HPDE6-E6E7 (cell line): ENCODE measurements at regions not wholly inside any gene's neighbourhood (a gene's known extent, or its start where the extent isn't known, plus 50 kb on each side); places are given as distances from the start of the nearest gene placed in this dataset.

Experiments used
- DNase-seq: peaks from one replicate; pipeline ENCODE4 v3.0.0; 2011; ENCODE audit warnings: missing footprints; ENCODE audit errors: extremely low spot score

GRCh38 chr11:115775846-115776245, 271.6 kb upstream of the CADM1 start:
- DNase-seq, result no peak

DNA sequence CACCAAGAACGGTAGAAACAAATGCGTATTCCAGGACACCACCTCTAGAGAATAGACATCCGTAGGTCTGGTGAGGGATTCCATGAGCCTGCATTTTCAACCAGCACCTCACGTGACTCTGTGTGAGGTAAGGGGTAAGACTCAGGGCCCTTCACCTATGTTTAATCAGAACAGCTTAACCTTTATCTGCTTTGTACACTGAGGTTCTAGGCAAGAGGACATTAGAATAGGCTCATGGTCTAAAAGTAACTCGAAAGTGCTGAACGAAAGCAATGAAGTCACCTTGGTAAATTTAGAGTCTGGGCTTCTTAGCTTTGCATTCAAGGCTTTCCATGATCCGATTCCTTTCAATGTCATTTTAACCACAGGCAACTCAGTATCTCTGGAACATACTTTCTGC, 270.5 kb upstream of the CADM1 start:
- no peak for DNase-seq

DNA sequence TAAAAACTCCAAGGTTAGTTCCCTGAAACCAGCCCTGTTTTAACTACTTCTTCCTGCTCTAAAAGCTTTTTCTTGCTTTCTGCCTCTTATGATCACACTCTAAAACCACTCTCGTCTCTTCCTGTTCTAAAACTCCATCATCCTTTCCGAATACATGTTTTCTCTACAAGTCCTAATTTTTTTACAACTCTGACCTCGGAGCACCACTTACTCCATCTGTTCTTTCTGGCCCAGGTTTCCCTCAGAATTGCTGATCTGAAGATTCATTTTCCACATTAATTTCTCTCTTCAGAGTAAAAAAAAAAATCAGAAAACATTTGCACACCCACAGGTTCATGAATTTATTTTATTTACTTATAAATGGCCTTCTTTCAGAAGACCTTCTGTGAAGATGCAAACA, 265.7 kb upstream of the CADM1 start:
- no peak for DNase-seq

DNA sequence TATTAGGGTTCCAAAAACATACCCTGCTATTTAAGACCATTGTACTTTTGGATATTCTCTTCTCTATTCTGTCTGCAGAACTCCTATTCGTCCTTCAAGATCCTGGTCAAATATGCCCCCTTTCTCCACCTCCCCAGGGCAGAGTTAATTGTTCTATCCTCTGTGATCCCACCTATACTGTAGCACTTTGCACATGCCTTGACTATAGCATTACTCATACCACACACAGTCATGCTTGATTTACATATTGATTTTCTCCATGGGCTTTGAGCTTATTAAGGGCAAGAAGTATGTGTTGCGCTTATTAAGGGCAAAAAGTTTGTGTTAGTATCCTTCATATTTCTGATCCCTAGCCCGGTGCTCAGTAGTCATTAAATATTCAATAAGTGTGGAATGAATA, 263.7 kb upstream of the CADM1 start:
- DNase-seq, result no peak

GRCh38 chr11:115767047-115767802, 263.0 kb upstream of the CADM1 start:
- no peak for DNase-seq

DNA sequence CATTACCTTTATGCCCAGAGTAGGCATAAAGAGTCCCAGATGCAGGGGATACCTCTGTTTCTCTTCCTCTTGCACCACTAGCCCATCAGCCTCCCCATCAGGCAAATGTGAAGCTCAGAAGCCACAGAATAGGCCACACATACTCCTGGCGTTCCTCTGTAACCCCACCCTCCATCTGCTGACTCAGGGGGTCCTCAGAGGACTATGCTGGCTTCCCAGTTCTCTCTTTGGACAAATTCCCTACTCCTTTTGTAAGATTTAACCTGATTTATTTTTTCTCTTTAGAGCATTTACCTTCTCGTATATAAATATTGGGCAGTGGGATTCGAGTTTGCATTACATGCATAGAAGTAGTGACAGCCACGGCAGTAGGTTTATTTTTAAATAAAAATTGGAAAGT, 262.3 kb upstream of the CADM1 start:
- no peak for DNase-seq

DNA sequence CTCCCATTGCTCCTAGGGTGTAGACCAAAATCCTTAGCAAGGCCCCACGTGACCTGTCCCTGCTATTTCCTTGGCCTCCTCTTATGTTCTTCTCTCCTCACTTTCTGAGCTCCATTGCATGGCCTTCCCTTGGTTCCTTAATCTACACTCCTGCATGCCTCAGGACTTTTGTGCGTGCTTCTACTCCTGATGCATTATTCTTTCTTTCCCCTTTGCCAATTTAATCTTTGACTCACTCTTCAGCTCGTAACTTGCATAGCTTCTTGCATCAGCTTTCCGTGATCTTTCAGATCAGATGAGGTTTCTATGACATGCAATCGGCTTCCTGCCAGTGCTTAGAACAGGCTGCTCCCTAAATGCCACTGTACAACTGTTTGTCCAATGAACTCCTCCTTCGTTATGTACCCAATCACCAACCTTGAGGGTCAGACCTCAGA, 261.6 kb upstream of the CADM1 start:
- DNase-seq, result no peak

GRCh38 chr11:115764176-115764575, 260.0 kb upstream of the CADM1 start:
- no peak for DNase-seq

GRCh38 chr11:115761817-115762216, 257.6 kb upstream of the CADM1 start:
- no peak for DNase-seq

DNA sequence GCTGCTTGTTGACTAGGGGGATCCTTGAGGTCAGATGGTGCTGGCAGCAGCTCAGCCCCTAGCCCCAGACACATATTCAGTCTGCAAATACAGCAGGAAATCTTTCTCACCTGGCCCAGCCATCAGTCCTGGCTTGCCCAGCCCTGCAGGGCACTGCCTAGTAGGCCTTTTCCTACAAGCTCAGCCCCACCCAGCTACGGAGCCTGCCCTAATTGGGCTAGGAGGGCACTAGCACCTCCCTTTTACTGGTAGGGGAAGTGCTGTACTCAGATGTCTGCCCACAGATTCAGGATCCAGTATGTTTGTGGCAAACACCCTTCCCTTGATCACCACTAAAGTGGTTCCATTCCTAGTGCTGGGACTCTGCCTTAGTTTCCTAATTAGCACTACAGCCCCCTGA, 257.1 kb upstream of the CADM1 start:
- DNase-seq, result no peak

DNA sequence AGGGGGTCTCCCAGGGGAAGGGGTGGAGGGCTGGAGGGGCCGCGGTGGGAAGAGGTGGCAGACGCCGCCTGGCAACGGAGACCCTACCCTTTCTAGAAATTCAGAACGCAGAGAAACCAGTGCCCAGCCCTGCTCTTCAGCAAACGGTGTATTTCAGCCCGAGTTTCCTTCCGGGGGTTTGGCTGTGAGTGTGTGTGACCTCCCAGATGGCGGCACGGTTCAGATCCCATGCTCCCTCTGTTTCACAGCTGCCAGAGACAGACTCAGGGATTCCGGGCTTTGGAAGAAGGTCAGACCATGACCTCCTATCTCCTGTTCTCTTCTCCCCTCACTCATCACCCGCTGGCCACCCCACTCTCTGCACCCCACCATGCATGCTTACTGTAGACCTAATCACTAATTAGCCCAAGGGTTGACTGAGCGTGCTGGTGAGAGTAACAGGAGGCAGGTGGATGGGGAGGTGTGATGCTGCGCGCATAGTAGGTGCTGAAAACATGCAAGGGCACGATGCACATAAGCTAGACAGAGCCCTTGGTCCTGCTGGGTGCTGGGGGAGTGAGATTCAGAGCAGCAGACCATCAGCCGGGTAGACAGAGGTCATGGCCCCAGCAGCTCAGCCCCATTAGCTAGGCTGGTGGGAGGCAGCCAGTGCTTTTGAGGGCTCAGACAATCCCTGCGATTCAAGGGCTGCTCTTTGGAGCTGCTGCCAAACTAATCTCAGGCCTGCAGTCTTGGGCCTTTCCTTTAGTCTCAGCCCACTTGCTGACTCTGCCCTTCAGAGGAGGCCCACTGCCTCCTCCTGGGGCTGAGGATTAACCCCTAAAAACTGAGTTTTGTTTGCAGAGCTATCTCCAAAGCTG, 256.5 kb upstream of the CADM1 start:
- no peak for DNase-seq

DNA sequence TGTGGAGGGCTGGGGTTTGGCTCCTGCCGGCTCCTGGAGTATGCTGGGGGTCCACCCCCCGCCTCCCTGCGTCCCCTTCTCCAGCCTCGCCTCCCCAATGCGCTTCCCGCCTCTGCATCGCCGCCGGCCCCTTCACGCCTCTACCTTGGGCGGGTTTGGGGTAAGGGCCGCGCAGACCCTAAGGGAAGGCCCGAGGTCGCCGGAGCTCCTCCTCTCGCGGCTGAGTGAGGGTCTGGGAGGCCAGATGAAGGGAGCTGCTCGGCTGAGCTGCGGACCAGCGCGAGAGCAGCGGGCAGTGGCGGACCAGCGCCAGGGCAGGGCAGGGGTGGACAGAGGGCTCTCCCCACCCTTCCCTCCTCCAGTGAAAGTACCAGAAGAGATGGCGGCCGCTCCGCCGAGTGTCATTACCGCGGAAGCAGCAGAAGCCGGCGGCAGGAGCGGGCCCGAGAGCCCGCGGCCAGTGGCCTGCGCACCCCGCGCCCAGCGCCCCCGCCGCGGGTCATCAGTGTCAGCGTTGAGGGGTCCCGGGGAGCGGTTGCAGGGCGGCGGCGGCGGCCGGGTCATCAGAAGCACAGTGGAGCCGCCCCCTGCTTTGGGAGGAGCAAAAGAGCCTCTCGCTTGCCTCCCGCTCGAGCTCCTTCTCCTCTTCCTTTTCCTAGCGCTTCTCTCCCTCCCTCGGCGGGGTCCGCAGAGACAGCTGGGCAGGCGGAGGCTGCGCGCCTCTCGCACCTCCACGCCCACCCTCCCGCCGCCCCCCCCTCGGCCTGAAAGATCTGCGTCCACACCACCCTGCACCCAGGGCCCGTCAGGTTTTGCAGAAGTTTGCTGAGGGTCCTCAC, 255.6 kb upstream of the CADM1 start:
- no peak for DNase-seq

DNA sequence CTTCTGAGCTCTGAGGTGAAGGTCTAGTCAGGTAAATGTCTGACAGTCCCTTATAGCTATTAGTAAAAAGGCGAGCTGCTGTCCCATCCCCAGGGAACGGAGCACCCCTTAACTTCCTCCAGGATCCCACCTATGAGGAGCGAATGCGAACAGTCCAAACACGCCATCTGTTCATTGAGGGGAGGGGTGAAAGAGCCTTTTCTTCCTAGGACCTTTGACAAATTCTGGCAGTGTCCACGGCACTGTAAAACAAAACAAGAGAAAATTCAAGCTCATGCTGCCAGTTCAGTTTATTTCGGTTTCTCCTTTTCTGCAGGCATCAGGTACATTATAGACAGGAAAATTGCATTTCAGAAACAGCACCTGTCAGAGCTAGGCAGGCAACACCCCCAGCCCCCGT, 253.8 kb upstream of the CADM1 start:
- no peak for DNase-seq

DNA sequence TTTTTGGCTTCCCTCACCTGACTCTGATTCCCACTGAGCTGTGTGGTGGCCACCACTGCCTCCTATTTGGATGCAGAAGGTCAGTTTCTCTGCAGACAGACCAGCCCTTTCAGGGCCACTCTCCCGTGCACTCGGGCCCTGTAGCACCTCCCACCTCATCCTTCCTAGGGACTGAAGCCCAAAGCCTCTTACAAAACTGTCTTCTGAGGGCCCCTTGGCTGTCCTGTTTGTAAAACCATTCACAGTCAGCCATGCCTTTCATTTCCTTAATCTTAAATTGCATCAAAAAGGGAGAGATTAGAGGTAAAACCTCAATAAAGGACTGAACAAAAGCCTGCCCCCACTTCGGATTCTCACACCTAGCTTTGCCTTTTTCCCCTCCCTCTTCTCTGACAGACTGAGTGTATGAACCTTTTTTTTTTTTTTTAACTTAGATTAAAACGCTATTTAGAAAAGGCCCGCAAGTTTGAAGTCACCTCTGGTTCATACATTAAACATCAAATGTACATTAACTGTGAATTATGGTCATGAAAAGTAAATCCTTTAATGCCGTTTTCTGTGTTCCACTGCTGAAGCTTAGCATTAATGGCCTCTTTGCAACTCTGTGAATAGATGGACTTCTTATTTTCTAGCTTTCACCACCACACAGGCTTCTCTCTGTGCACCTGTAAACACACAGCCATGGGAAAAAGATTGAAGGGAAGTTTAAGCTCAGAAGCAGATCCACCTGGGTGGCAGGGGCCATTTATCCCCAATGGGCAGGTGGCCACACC, 247.2 kb upstream of the CADM1 start:
- no peak for DNase-seq

DNA sequence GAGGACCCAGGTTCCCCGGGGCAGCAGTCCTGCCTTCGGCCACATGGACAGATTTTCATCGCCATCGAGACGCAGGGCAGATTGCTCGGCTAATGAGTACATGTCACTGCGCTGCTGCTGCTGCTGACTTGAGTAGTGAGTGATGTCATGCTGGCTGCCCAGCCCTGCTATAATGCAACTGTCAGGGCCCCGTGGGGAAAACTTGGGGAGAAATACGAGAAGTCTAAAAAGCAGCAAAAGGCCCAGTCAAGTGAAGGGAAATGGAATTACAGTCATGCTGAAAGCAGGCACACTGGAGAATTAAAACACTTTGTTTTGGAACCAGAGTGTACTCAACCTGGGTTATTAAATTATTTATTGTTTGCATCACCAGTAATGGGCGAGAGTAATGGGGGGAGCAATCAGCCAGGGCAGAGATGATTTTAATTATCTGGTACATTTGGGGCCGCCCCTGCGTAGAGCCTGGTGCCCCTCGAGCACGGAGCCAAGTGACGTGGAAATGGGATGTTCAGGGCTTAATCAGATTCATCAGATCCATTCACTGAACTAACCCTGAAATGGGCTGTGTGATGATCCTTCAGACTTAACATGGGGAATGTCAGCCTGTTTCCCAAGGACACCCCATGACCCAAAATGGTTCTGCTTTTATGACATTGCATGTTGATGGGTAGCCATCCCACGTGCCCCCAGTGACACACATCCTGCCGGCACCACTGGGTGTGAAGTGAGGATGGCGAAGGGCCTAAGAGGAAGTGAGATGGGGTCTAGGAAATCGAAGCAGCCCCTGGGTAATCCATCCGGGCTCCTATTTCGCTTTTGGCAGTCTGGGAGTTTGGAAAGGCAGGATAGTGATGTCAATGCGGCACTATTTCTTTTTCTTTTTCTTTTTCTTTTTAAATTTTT, 241.6 kb upstream of the CADM1 start:
- DNase-seq, result no peak

DNA sequence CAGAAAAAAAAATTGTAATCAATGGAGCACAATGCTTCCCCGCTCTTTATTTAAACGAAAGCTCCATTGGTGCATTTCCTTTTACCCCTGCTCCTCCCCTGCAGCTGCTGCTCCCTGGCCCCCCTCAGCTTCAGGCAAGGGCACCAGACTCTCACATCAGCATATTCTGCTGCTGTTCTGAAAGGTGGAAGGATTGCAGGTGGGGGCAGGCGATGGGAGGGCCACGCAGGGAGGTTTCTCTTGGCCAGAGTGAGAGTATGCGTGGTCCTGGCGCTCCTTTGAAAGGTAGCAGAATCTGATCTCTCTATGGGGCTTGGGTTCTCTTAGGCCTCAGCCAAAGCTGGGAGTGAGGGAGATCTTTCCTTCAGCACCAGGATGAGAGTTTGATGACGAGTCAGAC, 240.9 kb upstream of the CADM1 start:
- DNase-seq, result no peak

DNA sequence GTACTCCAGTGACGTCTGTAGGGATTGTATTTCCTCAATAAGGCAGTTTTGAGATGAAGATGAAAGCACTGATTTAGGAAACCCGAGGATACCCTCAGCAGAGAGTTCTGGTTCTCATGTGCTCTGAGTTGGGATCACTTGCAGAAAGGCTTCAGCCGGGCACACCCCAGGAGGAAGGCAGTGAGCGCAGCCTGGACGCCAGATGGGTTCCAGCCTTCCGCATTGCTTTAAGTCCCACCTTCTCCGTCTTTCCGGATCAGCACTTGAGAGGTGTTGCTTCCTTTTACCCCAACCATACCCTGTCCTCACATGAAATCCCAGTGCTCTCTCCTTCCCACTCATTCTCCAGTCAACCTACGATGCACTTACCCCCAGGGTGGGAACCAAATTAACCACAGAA, 239.5 kb upstream of the CADM1 start:
- DNase-seq, result no peak

DNA sequence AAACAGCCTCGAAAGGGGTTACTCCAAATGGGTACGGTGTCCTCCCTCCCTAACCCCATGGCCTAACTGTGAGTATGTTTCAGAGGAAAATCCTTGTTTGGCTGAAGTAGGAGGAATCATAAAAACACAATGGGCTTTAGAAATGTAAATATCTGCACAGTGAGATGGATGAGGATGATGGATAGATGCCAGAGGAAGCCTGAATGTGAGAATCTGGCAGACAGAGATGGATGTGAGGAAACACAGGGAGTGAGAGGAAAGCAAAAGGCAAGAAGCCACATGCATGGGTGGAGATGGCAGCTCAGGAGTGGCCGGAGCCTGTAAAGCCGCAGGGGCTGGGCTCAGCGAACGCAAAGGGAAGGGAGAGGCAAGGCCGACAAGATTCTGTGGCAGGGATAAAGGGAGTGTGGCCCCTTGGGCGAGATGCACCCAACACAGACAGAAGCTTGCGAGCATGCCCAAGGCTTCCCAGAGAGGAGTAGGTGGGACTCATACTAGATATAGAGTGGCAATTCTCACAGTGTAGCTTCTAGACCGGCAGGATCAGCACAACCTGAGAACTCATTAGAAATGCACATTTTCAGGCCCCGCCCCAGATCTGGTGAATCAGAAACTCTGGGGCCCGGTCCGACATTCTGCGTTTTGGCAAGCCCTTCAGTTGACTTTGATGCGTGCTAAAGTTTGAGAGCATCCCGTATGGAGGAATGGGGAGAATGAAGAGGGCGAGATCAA, 237.3 kb upstream of the CADM1 start:
- no peak for DNase-seq

DNA sequence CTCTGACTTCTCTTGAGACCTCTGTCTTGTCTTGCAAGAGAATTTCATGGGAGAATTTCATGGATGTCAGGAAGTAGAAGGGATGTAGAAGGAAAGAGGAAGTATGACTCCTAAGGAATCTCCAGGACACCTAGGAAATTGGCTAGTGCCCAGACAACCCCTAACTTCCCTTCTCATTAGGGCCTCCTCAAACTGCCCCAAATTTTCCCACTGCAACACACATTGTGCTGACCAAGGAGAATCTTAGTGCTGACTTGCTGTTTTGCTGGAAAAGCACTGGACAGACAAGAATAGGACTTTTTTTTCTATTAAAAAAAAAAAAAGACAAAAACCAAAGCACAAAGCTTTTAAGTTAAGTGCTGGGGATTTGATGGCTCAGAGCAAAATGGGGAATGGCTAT, 236.1 kb upstream of the CADM1 start:
- no peak for DNase-seq

DNA sequence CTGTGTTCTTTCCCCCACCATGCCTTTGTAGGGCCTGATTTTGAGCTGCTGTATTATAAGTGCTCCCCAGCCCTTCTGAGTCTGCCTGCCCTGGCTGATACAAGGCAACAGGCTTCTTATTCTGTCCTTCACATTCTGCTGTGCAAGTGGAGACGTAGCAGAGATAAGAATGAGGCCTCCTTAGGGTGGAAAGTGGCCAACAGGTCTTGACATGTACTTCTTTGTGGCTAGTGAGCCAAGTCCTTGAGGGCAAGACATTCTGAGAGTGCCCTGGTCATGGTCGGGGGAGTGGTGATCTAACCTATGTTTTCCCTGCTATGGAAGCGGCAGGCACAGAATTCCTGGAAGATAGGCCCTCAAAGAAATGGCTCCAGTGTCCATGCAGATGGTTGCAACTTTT, 235.7 kb upstream of the CADM1 start:
- no peak for DNase-seq
